ENCODE measurements at regions not wholly inside any gene's neighbourhood (a gene's known extent, or its start where the extent isn't known, plus 50 kb on each side); places are given as distances from the start of the nearest gene placed in this dataset.

- no peak for DNase-seq
- no peak overlapping the region for H3K4me3 ChIP-seq (ENCODE audit: insufficient read depth, low read depth, low read length)
- H3K27me3 ChIP-seq (ENCODE audit: control insufficient read depth, insufficient read depth, low read length): no peaks in the 10 kb centered on the region
- no peaks in the 10 kb centered on the region for H3K36me3 ChIP-seq (replicated peaks; ENCODE audit: control insufficient read depth, insufficient read depth, low read length)
Measured at GRCh38 chr3:181660337-181660736, 51.4 kb upstream of the SOX2 start.

DNA sequence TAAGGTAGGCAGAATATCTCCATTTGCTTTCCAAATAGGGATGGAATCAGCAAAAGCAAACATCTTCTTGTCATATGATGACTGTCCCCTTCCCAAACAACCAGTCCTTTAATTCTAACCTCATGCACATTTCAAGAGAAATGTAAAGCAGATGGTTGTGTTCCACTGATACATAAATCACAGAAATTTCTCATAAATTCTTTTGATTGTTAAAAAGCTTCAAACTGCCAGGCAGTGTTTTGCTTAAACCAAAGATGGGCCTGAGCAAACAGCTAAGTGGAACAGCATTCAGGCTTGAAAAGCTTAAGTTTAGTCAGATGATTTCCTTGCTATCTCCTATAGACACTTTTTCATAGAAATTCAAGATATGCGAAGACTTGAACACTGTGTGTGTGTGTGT is 74.3 kb upstream of the SOX2 start:
- Histone ChIP-seq H3K36me3 (replicated peaks; ENCODE audit: control insufficient read depth, insufficient read depth, low read length) (no peaks in the 10 kb centered on the region), H3K4me3 (ENCODE audit: insufficient read depth, low read depth, low read length) (no peak overlapping the region), H3K27me3 (ENCODE audit: control insufficient read depth, insufficient read depth, low read length) (no peaks in the 10 kb centered on the region)
- no peak for DNase-seq

DNA sequence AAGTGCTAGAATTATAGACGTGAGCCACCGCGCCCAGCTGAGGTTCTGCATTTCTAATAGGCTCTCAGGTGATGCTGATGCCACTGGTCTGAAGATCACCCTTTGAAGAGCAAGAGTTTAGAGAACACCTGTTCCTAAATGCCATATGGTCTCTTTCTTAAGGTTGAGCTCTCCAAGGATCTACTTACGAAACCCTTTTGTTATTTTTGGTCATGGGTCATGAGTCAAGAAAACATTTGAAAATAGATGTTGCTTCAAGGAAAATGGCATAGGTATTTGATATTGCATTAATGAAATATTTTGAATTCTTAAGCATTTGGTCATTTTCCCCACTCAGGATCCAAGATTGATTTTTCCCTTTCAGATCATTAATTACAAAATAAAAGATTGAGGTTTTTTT is 74.7 kb upstream of the SOX2 start:
- no peak for DNase-seq
- H3K4me3 ChIP-seq (ENCODE audit: insufficient read depth, low read depth, low read length): no peak overlapping the region

GRCh38 chr3:181635141-181635540 is 76.6 kb upstream of the SOX2 start:
- Histone ChIP-seq H3K4me3 (ENCODE audit: insufficient read depth, low read depth, low read length) (no peak overlapping the region), H3K36me3 (replicated peaks; ENCODE audit: control insufficient read depth, insufficient read depth, low read length) (no peaks in the 10 kb centered on the region), H3K27me3 (ENCODE audit: control insufficient read depth, insufficient read depth, low read length) (no peaks in the 10 kb centered on the region)
- no peak for DNase-seq

More for the DNA sequence above, 74.7 kb upstream of the SOX2 start:
- Histone ChIP-seq H3K27me3 (ENCODE audit: control insufficient read depth, insufficient read depth, low read length) (no peaks in the 10 kb centered on the region), H3K36me3 (replicated peaks; ENCODE audit: control insufficient read depth, insufficient read depth, low read length) (no peaks in the 10 kb centered on the region)

GRCh38 chr3:181633556-181633955 is 78.2 kb upstream of the SOX2 start:
- Histone ChIP-seq H3K4me3 (ENCODE audit: insufficient read depth, low read depth, low read length) (no peak overlapping the region), H3K36me3 (replicated peaks; ENCODE audit: control insufficient read depth, insufficient read depth, low read length) (no peaks in the 10 kb centered on the region), H3K27me3 (ENCODE audit: control insufficient read depth, insufficient read depth, low read length) (no peaks in the 10 kb centered on the region)
- no peak for DNase-seq

DNA sequence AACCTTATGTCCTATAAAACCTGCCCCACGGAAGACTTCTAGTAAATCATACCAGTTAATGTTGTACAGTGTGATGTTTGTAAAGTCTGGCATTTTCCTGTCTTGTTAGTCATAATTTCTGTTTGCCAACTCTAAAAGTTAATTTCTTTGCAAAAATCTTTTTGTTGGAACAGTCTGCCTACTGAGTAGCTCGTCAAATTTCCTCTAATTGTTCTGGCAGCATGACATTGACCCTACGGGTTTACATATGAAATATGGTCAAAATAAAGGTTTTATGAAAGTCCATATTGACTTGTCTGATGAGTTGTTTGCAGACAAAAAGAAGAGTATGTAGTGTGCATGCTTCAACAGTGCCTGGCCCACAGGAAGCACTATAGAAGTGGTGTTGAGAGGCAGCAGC is 79.8 kb upstream of the SOX2 start:
- no peaks in the 10 kb centered on the region for H3K27me3 ChIP-seq (ENCODE audit: control insufficient read depth, insufficient read depth, low read length)
- H3K4me3 ChIP-seq (ENCODE audit: insufficient read depth, low read depth, low read length): no peak overlapping the region
- no peak for DNase-seq
- H3K36me3 ChIP-seq (replicated peaks; ENCODE audit: control insufficient read depth, insufficient read depth, low read length): no peaks in the 10 kb centered on the region

GRCh38 chr3:181630853-181631252 is 80.9 kb upstream of the SOX2 start:
- Histone ChIP-seq H3K36me3 (replicated peaks; ENCODE audit: control insufficient read depth, insufficient read depth, low read length) (no peaks in the 10 kb centered on the region), H3K27me3 (ENCODE audit: control insufficient read depth, insufficient read depth, low read length) (no peaks in the 10 kb centered on the region), H3K4me3 (ENCODE audit: insufficient read depth, low read depth, low read length) (no peak overlapping the region)
- no peak for DNase-seq

DNA sequence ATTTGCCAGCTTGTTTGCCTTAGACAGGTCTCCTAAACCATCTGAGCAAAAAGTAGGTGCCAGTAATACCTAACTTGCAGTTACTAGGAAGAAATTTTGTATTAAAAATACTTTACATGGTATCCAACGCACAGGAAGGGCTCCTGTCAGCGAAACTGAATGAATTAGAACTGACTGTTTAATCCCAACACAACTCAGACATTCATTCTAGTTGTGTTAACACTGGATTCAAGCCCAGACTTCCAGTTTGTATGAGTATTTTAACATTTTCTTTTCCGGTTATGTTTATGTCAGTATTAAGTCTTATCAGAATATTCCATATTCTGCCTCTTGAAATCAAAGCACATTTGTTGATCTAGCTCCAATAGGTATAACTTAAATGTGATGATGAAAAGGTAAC is 82.0 kb upstream of the SOX2 start:
- no peaks in the 10 kb centered on the region for H3K27me3 ChIP-seq (ENCODE audit: control insufficient read depth, insufficient read depth, low read length)
- no peaks in the 10 kb centered on the region for H3K36me3 ChIP-seq (replicated peaks; ENCODE audit: control insufficient read depth, insufficient read depth, low read length)
- no peak for DNase-seq
- H3K4me3 ChIP-seq (ENCODE audit: insufficient read depth, low read depth, low read length): no peak overlapping the region

DNA sequence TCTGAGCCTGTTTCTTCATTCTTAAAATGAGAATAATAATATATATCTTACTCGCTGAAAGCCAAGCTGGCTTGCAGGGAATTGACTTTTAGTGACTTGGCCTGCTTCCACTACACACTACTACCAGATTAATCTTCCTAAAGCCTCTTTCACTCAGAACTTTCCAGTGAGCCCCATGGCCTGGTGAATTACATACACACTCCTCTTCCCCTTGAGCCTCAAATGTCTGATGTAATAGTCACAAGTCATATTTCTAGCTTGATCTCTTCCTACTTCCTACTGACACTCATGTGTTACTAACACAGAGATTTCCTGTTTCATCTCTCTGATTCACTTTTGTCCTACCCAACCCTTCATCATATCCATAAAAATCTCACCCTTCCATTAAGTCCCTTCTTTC is 82.7 kb upstream of the SOX2 start:
- no peaks in the 10 kb centered on the region for H3K36me3 ChIP-seq (replicated peaks; ENCODE audit: control insufficient read depth, insufficient read depth, low read length)
- no peaks in the 10 kb centered on the region for H3K27me3 ChIP-seq (ENCODE audit: control insufficient read depth, insufficient read depth, low read length)
- DNase-seq: no peak
- no peak overlapping the region for H3K4me3 ChIP-seq (ENCODE audit: insufficient read depth, low read depth, low read length)

DNA sequence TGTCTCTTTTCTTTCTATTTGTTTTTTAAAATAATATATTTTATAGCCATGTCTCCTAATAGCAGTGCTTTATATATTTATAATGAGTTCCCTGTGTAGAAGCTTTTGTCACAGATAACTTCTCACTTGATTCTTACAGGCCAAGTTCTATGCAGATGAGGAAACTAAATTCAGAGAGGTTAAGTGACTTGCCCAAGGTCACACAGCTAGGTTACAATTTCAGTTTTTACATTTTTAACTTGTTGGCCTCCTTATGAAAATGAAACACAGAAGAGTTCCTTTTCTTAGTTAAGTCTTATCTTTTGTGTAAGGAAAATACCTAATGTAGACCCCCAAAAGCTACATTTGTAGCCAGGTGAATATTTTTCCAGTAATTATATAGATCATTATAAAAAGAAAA is 83.3 kb upstream of the SOX2 start:
- H3K27me3 ChIP-seq (ENCODE audit: control insufficient read depth, insufficient read depth, low read length): no peaks in the 10 kb centered on the region
- no peak overlapping the region for H3K4me3 ChIP-seq (ENCODE audit: insufficient read depth, low read depth, low read length)
- DNase-seq: no peak
- H3K36me3 ChIP-seq (replicated peaks; ENCODE audit: control insufficient read depth, insufficient read depth, low read length): no peaks in the 10 kb centered on the region

DNA sequence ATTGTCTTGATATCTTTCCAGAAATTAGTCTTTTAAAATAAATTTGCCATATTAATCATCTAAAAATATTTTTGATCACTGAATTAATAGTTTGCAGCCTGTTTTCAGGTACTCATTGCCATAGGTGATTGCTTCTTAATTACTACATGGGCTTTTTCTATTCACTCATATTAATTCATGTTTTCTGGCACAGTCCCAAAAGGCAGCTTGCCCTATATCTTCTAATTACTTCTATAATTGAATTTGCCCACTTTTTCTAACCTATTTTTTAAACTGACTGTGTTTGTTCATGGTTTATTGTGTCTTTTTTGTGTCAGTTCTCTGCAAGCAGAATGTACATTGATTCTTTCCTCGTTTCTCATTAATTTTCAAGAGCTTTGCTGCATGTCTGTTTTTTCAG is 85.7 kb upstream of the SOX2 start:
- H3K36me3 ChIP-seq (replicated peaks; ENCODE audit: control insufficient read depth, insufficient read depth, low read length): no peaks in the 10 kb centered on the region
- H3K4me3 ChIP-seq (ENCODE audit: insufficient read depth, low read depth, low read length): no peak overlapping the region
- H3K27me3 ChIP-seq (ENCODE audit: control insufficient read depth, insufficient read depth, low read length): no peaks in the 10 kb centered on the region
- no peak for DNase-seq

- no peaks in the 10 kb centered on the region for H3K27me3 ChIP-seq (ENCODE audit: control insufficient read depth, insufficient read depth, low read length)
- no peak for DNase-seq
Measured at GRCh38 chr3:181623924-181624694, 87.6 kb upstream of the SOX2 start.

DNA sequence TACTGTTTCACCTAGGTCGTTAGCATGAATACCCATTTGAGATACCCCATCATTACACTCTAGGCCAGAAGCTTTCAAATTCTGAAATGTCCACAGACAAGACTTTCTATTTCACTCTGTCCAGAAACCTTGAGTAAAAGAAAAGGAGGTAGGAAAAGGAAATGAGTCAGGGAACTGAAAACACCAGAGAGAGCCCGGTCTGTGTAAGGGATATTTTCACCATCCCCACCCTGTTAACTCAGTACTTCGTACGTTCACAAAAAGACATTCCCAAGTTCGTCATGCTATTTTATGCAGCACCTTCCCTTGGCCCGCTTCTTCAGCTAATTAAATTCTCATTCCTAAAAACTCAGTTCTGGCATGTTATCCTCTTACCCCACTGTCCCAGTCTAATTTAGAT is 89.4 kb upstream of the SOX2 start:
- no peak for DNase-seq
- Histone ChIP-seq H3K4me3 (ENCODE audit: insufficient read depth, low read depth, low read length) (no peak overlapping the region), H3K27me3 (ENCODE audit: control insufficient read depth, insufficient read depth, low read length) (no peaks in the 10 kb centered on the region), H3K36me3 (replicated peaks; ENCODE audit: control insufficient read depth, insufficient read depth, low read length) (no peaks in the 10 kb centered on the region)

More at GRCh38 chr3:181623924-181624694, 87.6 kb upstream of the SOX2 start:
- no peak overlapping the region for H3K4me3 ChIP-seq (ENCODE audit: insufficient read depth, low read depth, low read length)
- no peaks in the 10 kb centered on the region for H3K36me3 ChIP-seq (replicated peaks; ENCODE audit: control insufficient read depth, insufficient read depth, low read length)

GRCh38 chr3:181619897-181620296 is 91.8 kb upstream of the SOX2 start:
- H3K36me3 ChIP-seq (replicated peaks; ENCODE audit: control insufficient read depth, insufficient read depth, low read length): no peaks in the 10 kb centered on the region
- no peak for DNase-seq
- no peak overlapping the region for H3K4me3 ChIP-seq (ENCODE audit: insufficient read depth, low read depth, low read length)
- no peaks in the 10 kb centered on the region for H3K27me3 ChIP-seq (ENCODE audit: control insufficient read depth, insufficient read depth, low read length)

DNA sequence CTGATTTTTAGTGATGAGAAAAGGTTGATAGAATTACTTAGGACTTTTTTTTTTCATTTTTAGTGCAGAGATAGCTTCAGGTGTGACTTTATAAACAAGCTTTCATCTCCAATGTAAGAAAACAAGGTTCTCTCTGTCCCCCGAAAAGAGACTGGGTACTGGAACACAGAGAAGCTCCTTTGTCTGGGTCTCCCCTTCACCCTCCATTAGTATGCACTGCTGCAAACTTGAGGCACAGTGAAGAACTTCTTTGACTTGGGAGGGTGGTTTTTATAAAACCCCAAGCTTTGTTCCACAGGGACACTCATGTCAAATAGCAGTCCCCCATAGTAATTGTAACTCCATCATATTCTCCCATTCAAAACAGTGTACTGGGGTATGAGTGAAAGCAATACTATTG is 93.5 kb upstream of the SOX2 start:
- Histone ChIP-seq H3K27me3 (ENCODE audit: control insufficient read depth, insufficient read depth, low read length) (no peaks in the 10 kb centered on the region), H3K36me3 (replicated peaks; ENCODE audit: control insufficient read depth, insufficient read depth, low read length) (no peaks in the 10 kb centered on the region), H3K4me3 (ENCODE audit: insufficient read depth, low read depth, low read length) (no peak overlapping the region)
- no peak for DNase-seq
